ENCODE measurements at regions not wholly inside any gene's neighbourhood (a gene's known extent, or its start where the extent isn't known, plus 50 kb on each side); places are given as distances from the start of the nearest gene placed in this dataset.
"Not testable (repeated sequence)": the region's sequence is repeated elsewhere in the genome, so short reads cannot be mapped to it uniquely, and the experiment has no call there.

DNA sequence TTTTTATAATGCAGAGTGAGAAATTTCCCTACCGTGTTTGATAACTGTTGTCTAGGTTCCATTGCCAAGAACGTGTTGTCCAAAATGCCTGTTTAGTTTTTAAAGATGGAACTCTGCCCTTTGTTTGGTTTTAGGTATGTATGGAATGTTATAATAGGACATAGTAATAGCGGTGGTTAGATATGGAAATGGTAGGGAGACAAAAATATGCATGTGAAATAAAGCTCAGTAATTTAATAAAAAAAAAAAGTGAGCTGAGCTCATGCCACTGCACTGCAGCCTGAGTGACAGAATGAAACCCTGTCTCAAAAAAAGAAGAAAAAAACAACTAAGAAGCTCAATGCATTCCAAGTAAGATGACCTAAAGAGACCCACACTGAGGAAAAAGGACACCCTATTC, 72.9 kb downstream of the ZNF783 start:
- TF ChIP-seq EP300 (IDR thresholded peaks at IDR 0.05): no peak
- no peak for TF ChIP-seq POLR2AphosphoS5 (IDR thresholded peaks at IDR 0.05)
- TF ChIP-seq, protein P1, sequence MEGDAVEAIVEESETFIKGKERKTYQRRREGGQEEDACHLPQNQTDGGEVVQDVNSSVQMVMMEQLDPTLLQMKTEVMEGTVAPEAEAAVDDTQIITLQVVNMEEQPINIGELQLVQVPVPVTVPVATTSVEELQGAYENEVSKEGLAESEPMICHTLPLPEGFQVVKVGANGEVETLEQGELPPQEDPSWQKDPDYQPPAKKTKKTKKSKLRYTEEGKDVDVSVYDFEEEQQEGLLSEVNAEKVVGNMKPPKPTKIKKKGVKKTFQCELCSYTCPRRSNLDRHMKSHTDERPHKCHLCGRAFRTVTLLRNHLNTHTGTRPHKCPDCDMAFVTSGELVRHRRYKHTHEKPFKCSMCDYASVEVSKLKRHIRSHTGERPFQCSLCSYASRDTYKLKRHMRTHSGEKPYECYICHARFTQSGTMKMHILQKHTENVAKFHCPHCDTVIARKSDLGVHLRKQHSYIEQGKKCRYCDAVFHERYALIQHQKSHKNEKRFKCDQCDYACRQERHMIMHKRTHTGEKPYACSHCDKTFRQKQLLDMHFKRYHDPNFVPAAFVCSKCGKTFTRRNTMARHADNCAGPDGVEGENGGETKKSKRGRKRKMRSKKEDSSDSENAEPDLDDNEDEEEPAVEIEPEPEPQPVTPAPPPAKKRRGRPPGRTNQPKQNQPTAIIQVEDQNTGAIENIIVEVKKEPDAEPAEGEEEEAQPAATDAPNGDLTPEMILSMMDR (IDR thresholded peaks at IDR 0.05): no peak
- no peak for TF ChIP-seq POLR2A (IDR thresholded peaks at IDR 0.05)
- no peak for ATAC-seq

DNA sequence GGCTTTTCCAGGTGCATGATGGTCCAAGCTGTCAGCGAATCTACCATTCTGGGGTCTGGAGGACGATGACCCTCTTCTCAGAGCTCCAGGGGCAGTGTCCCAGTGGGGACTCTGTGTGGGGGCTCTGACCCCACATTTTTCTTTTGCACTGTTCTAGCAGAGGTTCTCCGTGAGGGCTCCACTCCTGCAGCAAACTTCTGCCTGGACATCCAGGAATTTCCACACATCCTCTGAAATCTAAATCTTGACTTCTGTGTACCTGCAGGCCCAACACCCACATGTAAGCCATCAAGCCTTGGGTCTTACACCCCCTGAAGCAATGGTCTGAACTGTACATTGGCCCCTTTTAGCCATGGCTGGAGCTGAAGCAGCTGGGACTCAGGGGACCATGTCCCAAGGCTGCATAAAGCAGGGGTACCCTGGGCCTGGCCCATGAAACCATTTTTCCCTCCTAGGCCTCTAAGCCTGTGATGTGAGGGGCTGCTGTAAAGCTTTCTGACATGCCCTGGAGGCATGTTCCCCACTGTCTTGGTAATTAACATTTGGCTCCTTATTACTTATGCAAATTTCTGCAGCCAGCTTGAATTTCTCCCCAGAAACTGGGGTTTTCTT, 86.9 kb downstream of the ZNF783 start:
- 75% methylated on average over 1 of the region's 3 CpGs; no CpG with 5 or more reads in 1 of the 2 donors for WGBS, 2 donors (ENCODE audit: low coverage in 1 of 2)
- no peaks in the 10 kb centered on the region for H3K4me1 ChIP-seq
- H3K36me3 ChIP-seq: no peaks in the 10 kb centered on the region
- ATAC-seq: no peak
- peaks cover 2% of the 10 kb centered on the region for H3K27me3 ChIP-seq
- H3K9me3 ChIP-seq: peaks cover 0 to 20% (median 0%) of the 10 kb centered on the region in 3 donors
- H3K4me3 ChIP-seq: no peak overlapping the region
- H3K27ac ChIP-seq: no peak overlapping the region
- no peak for TF ChIP-seq POLR2A (IDR thresholded peaks at IDR 0.05)
- TF ChIP-seq, protein P1 (IDR thresholded peaks at IDR 0.05): no peak
- TF ChIP-seq POLR2AphosphoS5 (IDR thresholded peaks at IDR 0.05): no peak
- TF ChIP-seq EP300 (IDR thresholded peaks at IDR 0.05): no peak

More for the DNA sequence above, 72.9 kb downstream of the ZNF783 start:
- no peaks in the 10 kb centered on the region for H3K4me1 ChIP-seq
- peaks cover 11% of the 10 kb centered on the region for H3K27me3 ChIP-seq
- no peak overlapping the region for H3K27ac ChIP-seq
- peaks cover 0 to 20% (median 0%) of the 10 kb centered on the region in 3 donors for H3K9me3 ChIP-seq
- 67 to 83% methylated on average over 2 to 3 of the region's 3 CpGs for WGBS, 2 donors (ENCODE audit: low coverage in 1 of 2)
- H3K4me3 ChIP-seq: no peak overlapping the region
- no peaks in the 10 kb centered on the region for H3K36me3 ChIP-seq

DNA sequence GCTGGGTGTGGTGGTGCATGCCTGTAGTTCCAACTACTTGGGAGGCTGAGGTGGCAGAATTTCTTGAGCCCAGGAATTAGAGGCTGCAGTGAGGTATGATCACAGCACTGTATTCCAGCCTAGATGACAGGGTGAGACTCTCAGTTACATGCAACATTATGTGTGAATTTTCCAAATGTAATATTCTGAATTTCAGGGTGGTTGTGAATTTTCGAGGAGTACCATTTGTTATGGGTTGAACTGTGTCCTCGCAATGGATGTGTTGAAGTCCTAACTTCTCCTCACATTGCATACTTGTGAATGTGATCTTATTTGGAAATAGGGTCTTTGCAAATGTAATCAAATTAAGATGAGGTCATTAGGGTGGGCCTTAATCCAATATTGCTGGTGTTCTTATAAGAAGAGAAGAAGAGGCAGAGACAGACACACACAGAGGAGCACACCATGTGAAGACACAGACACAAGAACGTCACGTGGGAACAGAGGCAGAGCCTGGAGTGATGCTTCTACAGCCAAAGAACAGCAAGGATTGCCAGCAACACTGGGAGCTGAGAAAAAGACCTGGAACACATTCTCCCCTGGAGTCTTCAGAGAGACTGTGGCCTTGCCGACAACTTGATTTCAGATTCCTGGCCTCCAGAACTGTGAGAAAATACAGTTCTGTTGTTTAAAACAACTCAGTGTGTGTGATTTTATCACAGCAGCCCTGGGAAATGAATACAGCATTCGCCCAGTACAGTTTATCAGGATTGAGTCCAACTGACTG, 91.9 kb downstream of the ZNF783 start:
- H3K36me3 ChIP-seq: no peaks in the 10 kb centered on the region
- WGBS, 2 donors (ENCODE audit: low coverage in 1 of 2): 40 to 51% methylated on average over 6 of the region's 6 CpGs
- peaks cover 0 to 13% (median 0%) of the 10 kb centered on the region in 3 donors for H3K9me3 ChIP-seq
- TF ChIP-seq, protein P1 (IDR thresholded peaks at IDR 0.05): no peak
- TF ChIP-seq POLR2AphosphoS5 (IDR thresholded peaks at IDR 0.05) (no peak), EP300 (IDR thresholded peaks at IDR 0.05) (no peak), POLR2A (IDR thresholded peaks at IDR 0.05) (no peak)
- H3K4me3 ChIP-seq: no peak overlapping the region
- no peak overlapping the region for H3K27ac ChIP-seq
- no peaks in the 10 kb centered on the region for H3K27me3 ChIP-seq
- ATAC-seq: no peak
- no peaks in the 10 kb centered on the region for H3K4me1 ChIP-seq

DNA sequence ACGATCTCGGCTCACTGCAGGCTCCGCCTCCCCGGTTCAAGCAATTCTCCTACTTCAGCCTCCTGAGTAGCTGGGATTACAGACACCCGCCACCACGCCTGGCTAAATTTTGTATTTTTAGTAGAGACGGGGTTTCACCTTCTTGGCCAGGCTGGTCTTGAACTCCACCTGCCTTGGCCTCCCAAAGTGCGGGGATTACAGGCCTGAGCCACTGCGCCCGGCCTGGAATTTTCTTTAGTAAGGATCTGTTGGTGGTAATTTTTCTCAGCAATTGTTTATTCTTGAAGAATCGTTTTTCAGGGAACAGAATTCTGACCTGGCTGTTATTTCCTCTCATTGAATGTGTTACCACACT, 93.0 kb downstream of the ZNF783 start:
- not testable (repeated sequence) for H3K4me3 ChIP-seq, ATAC-seq, H3K27me3 ChIP-seq, H3K27ac ChIP-seq, H3K36me3 ChIP-seq, H3K4me1 ChIP-seq
- WGBS, 2 donors (ENCODE audit: low coverage in 1 of 2): 53 to 63% methylated on average over 2 to 3 of the region's 11 CpGs
- H3K9me3 ChIP-seq: peaks cover 0 to 18% (median 0%) of the 10 kb centered on the region in 3 donors

DNA sequence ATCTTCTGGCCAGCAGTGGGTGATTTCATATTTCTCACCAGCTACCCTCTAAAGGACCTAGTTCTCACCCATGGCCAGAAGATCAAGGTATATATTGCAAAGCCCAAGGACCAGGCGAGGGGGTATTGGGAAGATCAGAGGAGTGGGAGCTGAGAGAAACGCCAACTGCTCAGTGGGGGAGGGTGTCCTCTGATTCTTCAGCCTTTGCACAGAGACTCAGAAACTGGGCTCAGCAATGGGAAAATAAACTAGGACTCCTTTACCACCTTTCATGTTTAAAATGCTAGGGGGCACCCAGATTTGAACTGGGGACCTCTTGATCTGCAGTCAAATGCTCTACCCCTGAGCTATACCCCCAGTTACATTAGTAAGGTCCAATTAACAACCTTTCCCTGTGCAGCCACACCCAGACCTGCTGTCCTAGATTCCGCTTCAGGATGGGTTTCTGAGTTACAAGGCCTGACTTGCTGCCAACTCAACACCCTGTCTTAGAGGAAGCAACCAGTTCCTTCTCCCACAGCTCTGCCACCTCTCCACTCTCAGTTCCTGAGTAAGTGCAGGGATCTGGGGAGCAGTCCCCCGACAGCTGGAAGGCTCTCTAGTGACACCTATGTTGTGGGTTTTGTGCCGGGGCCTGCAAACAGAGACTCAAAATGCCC, 93.5 kb downstream of the ZNF783 start:
- no peak for TF ChIP-seq POLR2A (IDR thresholded peaks at IDR 0.05)
- TF ChIP-seq POLR2AphosphoS5 (IDR thresholded peaks at IDR 0.05): no peak
- TF ChIP-seq, protein P1 (IDR thresholded peaks at IDR 0.05): no peak
- no peak for TF ChIP-seq EP300 (IDR thresholded peaks at IDR 0.05)
- WGBS, 2 donors (ENCODE audit: low coverage in 1 of 2): 39 to 60% methylated on average over 1 to 4 of the region's 5 CpGs
- H3K4me1 ChIP-seq: no peaks in the 10 kb centered on the region
- peaks cover 0 to 23% (median 0%) of the 10 kb centered on the region in 3 donors for H3K9me3 ChIP-seq
- no peaks in the 10 kb centered on the region for H3K36me3 ChIP-seq
- no peak for ATAC-seq
- H3K4me3 ChIP-seq: no peak overlapping the region
- H3K27me3 ChIP-seq: peaks cover 7% of the 10 kb centered on the region
- no peak overlapping the region for H3K27ac ChIP-seq

Data from gastroesophageal sphincter (tissue), 4 donors.